SKM-1 (cell line): ENCODE measurements at regions not wholly inside any gene's neighbourhood (a gene's known extent, or its start where the extent isn't known, plus 50 kb on each side); places are given as distances from the start of the nearest gene placed in this dataset.
"Not testable (repeated sequence)": the region's sequence is repeated elsewhere in the genome, so short reads cannot be mapped to it uniquely, and the experiment has no call there.

Experiments
- DNase-seq: peaks from one replicate; lab custom pipeline; 2025; ENCODE audit not compliant: unreplicated experiment; lab: John Stamatoyannopoulos, UW

GRCh38 chr10:35776557-35776956 is 134.5 kb upstream of the FZD8 start:
- DNase-seq = not testable (repeated sequence)

GRCh38 chr10:35774109-35774508 is 132.0 kb upstream of the FZD8 start:
- no peak for DNase-seq

GRCh38 chr10:35770817-35771355 is 128.8 kb upstream of the FZD8 start:
- no peak for DNase-seq

- DNase-seq = no peak
Measured at GRCh38 chr10:35769795-35770194, 127.7 kb upstream of the FZD8 start.

GRCh38 chr10:35768731-35769130 is 126.6 kb upstream of the FZD8 start:
- DNase-seq = no peak

- no peak for DNase-seq
Measured at GRCh38 chr10:35768011-35768410, 125.9 kb upstream of the FZD8 start.

- DNase-seq = no peak
Measured at GRCh38 chr10:35765996-35766395, 123.9 kb upstream of the FZD8 start.

- DNase-seq = no peak
Measured at GRCh38 chr10:35765066-35765527, 123.0 kb upstream of the FZD8 start.

- DNase-seq = no peak
Measured at GRCh38 chr10:35762311-35763030, 120.4 kb upstream of the FZD8 start.

- no peak for DNase-seq
Measured at GRCh38 chr10:35758076-35758475, 116.0 kb upstream of the FZD8 start.

- DNase-seq = no peak
Measured at GRCh38 chr10:35754519-35754918, 112.4 kb upstream of the FZD8 start.

- no peak for DNase-seq
Measured at GRCh38 chr10:35752469-35753461, 110.7 kb upstream of the FZD8 start.

- DNase-seq = no peak
Measured at GRCh38 chr10:35751347-35751746, 109.3 kb upstream of the FZD8 start.

GRCh38 chr10:35749230-35749629 is 107.1 kb upstream of the FZD8 start:
- no peak for DNase-seq

- DNase-seq = no peak
Measured at GRCh38 chr10:35745617-35746403, 103.7 kb upstream of the FZD8 start.

- DNase-seq = no peak
Measured at GRCh38 chr10:35743851-35744250, 101.8 kb upstream of the FZD8 start.

GRCh38 chr10:35743351-35743750 is 101.3 kb upstream of the FZD8 start:
- DNase-seq = no peak

GRCh38 chr10:35739998-35740397 is 97.9 kb upstream of the FZD8 start:
- no peak for DNase-seq

- no peak for DNase-seq
Measured at GRCh38 chr10:35735412-35735811, 93.3 kb upstream of the FZD8 start.

GRCh38 chr10:35731828-35732227 is 89.7 kb upstream of the FZD8 start:
- no peak for DNase-seq

GRCh38 chr10:35728341-35728740 is 86.2 kb upstream of the FZD8 start:
- no peak for DNase-seq
